Ramos (cell line): ENCODE measurements at regions not wholly inside any gene's neighbourhood (a gene's known extent, or its start where the extent isn't known, plus 50 kb on each side); places are given as distances from the start of the nearest gene placed in this dataset.

Experiments used
- in situ Hi-C: fragments of 300-500 bp; cut with MboI; formaldehyde crosslinking; loops from one replicate; pipeline ENCODE4 v1.14.3; 2022; ENCODE audit warnings: low sequenced_read_pairs; ENCODE audit not compliant: unreplicated experiment

DNA sequence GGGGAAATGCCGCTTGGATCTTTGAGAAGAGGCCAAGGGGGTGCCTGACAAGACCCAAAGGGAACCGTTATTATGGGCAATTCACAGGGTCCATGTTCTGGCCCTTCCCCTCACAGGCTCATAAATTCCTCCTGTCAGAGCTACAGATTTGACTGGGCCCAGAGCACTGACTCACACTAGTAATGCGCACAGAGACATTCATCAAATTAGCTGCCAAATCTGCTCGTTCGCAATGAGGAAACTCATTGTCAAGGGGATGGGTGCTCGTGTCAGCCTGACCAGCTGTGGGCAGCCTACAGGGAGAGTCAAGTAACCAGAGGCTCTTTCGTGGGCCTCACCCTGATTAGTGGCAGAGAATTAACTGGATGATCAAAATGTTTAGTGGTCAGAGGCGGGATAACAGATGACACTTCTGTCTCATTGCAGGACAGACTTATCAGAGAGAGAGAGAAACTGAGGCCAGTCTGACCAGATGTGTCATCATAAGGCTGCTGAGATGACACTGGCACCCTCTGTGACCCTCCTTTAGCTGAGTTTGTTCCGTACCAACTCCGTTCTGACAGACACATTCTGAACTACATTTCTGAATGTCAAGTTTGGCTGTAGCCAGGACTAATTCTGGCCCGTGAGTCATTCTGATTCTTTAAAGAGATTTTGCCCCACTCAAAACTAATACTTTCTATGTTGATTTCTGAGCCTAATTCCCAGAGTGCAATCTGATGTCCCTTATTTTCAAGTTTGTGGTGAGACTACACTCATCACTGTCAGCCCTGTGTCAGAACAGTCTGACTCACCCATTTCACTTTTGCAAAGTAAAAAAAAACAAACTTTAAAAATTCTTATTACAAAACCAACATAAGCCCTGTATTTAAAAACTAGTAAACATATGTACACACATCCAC, 377.1 kb downstream of the ACTL7B start:
- in situ Hi-C loops: no loop called here

DNA sequence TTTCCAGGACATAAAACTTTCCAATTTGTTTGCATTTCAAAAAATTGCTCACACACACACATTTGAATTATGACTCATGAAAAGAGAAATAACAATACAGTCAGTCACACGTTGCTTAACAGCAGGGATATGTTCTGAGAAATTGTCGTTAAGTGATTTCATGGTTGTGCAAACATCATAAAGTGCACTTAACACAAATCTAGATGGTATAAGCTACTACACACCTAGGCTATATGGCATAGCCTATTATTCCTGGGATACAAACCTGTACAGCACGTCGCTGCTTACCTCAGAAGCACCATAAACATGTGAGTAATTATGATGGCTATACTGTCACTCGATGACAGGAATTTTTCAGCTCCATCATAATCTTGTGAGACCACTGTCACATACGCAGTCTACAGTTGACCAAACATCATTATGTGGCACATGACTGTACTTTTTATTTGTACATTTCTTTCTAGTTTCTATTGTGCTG, 378.2 kb downstream of the ACTL7B start:
- in situ Hi-C loops: no loop called here

DNA sequence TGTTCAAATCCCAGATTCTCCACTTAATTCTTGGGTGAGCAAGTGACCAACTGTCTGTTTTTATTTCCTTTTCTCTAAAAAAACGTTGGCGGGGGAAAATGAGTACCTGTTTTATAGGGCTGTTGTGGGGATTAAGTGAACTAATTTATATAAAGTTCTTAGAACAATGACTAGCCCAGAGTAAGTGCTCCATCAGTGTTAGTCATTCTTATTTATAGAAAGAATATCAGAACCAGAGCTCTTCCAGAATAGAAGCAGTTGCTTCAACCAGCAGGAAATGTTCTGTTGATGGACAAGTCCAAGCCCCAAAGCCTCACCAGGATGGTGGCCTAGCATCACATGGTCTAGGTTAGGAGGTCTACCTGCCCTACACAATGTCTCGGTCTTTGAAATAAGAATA, 379.2 kb downstream of the ACTL7B start:
- in situ Hi-C loops: no loop called here

DNA sequence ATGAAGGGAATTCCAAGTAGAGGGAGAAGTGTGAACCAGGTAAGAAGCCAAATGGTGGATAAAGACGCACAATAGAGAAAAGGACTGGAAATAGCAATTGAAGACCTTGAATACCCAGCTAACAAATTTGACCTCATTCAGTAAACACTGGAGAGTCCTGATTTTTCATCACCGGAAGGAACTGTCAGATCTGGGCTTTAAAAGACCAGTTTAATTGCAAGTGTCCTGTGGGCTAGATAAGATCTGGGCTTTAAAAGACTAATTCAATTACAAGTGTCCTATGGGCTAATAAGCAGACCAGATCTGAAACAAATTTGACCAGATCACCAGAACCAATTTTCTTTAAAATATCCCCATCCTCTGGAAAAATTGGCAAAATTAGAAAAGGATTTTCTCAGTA, 380.0 kb downstream of the ACTL7B start:
- in situ Hi-C loops: no loop called here

DNA sequence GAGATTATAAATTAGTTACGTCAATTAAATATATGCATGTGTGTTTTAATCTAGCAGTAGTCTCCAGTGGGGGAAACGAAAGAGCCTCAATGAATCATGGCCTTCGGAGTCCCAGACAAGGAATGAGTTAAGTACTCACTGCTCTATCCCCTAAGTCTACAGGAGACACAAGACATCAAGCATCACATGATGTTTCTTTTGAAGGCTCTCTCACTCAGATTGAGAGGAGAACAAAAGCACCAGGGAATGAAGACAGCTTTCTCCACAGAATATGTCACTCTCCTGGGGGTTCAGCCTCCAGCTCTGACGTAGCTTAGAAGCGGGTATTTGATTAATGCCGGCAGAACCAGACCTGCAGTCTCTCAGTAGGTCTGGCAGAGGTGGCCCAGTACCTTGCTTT, 381.4 kb downstream of the ACTL7B start:
- in situ Hi-C loops: no loop called here

DNA sequence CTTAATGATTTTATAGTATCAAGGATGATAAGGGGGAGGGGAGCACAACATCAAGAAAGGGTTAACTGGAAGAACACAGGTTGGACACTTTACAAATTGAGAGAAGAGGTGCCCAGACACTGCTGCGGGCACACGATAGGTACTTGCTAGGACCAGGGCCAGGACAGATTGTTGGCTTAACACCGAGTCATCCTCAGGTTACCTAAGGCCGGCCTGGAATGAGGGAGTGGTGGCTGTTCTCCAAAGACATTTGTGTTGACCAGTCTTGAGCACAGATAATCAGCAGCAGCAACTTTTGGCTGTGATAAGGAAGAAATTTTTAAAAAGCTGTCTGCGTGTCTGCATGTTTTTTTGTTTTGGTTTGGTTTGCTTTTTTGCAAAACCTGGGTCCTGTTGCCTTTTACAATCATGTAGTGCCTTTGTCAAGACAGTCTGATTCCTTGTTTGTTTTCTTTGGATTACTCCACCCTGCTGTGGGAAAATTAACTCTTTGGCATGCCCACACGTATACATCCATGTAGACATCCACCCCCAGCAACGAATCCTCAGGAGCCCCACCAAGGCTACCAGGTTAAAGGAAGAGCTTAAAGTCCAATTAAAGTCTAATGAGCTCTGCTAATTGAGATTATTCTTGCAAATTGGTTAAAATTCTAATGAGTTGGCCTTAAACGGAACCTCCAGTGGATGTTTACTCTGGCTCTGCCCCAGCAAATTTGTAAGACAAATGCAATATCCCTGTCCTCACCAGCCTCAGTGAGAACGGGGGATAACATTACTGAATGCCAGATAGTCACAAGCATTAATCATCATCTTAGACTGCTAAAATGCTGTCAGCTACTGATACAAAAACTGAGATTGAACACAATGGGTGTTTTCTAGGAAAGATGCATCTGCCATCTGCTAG, 382.3 kb downstream of the ACTL7B start:
- in situ Hi-C loops: no loop called here

DNA sequence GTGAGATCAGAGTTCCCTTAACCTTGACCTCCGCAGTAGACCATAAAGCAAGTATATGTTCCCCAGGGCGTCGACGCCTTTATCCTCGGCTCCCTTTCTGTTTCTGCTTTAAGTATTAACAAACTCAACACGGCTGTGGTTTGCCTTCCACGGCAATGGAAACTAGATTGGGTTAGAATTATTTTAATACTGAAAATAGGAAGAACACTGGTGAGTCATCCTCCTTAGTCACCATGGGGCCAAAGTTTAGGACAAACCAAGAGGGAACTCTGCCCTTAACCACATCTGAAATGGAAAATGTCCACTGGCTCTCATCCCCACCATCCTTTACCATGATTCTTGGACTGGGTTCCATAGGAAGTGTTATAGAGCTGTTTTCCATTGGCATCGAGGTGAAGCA, 386.1 kb downstream of the ACTL7B start:
- in situ Hi-C loops: no loop called here

DNA sequence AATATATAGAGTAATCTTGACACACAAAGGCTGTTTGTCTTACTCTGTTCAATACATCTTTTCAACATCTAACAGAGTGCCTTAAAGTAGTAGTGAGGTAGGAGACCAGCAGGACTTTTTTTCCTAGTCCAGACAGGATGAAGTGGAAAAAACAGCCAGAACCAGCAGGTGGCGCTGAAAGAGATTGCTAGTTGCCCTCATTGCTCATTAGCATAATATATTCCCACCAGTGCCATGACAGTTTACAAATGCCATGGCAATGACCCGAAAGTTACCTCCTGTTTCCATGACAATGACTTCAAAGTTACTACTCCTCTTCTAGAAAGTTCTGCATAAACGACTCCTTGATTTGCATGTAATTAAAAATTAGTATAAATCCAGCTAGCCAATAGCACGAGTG, 387.4 kb downstream of the ACTL7B start:
- in situ Hi-C loops: no loop called here

DNA sequence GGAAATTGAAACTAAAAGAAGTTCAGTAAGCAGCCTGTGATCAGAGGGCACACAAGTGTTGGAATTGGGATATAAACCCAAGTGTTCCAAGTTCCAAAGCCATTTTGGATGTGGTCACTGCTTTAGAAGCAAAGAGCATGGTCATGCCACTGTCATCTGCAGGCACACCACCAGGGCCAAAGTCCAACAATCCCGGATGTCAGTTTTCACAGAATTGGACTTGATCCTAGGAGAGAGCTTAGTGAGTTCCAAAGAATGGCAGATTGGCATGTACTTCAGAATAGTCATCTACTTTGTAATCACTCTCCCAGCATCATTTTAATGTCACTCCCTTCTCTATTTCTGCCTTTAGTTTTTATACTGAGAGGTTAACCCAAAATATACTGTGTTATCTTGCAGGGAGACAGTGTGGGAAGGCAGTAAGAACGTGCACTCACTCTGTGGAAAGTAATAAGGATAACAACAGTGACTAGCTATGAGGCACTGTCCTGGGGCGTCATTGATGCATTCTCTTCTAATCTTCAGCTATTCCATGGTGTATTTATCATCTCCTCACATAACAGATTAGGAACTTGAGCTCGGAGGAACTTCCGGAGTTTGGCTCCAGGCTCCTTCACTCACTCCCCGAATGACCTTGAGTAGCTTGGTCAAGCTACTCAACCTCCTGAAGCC, 388.0 kb downstream of the ACTL7B start:
- in situ Hi-C loops: no loop called here

DNA sequence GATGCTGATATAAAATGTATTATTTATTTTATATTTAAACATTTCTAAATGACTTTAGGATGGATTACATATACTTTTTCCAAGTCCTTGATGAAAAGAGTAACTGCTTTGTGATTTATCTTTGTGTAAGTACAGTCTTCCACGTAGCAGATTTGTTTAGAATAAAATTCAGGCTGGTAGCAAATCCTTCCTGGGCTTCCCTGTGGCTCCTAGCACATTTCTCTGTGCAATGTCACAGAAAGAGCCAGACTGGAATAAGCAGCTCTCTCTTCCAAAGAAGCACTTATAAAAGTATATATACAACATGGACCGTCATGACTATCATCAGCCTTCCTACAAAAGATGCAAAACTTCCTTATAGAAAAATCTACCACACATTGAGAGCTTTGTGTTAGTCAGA, 388.6 kb downstream of the ACTL7B start:
- in situ Hi-C loops: no loop called here

DNA sequence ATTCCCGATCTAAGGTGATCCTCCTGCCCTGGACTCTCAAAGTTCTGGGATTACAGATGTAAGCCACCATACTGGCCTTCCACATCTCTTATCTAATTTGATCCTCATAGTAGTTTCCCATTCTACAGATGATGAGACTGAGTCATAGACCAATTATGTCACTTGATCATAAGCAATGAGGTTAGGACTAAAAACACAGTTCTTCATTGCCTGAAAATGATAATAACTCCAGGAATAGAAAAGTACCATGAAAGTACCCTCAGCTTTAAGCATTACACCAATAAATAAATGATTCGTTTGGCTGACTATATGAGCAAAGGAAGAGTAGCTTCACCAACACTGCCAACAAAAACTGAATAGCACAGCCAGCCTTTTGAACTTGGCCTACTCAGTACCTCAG, 389.5 kb downstream of the ACTL7B start:
- in situ Hi-C loops: no loop called here

DNA sequence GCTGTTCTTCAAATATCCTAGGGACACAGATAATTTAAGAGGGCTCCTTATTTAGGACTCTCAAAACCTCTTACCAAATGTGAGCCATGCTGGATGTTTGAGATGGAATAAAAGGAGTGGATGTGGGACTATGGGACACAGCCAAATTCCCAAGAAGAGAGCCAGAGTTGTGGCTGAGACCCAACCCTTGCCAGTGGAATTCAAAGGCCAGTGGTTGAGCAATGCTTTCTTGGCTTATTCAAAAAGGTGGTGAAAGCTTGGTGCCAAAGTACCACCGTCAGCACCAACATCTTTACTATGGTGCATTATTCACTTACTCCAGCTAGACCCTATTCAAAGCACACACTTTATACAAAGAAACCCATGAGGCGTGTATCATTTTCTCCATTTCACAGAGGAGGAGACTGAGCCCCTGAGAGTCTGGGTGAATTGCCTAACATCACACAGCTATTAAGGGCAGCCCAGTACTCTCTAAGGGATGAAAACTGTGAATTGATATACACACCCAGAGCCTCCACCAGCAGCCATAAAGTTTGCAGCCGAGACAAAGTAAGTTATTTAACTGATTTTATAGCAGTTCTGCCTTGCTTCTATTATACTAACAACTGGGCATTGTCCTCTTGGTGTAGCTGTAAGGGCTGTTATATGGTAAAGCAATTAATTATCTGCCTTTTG, 391.7 kb downstream of the ACTL7B start:
- in situ Hi-C loops: no loop called here

DNA sequence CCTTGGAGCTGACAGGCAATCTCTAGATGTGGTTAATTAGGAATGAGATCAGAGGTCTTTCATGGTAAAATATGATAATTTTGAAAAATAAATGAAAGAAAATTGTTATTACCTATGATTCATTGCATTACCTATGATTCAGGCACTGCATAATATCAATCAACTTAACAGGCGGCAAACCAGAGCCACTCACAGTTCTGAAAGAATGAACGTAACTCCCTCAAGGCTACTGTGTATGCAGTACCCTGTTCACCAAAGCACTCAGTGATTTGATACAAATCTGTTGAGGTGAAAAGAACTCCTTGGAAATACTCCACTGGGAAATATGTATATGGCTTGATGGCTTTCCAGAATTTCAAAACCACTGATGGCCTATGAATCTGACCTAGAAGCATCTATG, 398.9 kb downstream of the ACTL7B start:
- in situ Hi-C loops: no loop called here

DNA sequence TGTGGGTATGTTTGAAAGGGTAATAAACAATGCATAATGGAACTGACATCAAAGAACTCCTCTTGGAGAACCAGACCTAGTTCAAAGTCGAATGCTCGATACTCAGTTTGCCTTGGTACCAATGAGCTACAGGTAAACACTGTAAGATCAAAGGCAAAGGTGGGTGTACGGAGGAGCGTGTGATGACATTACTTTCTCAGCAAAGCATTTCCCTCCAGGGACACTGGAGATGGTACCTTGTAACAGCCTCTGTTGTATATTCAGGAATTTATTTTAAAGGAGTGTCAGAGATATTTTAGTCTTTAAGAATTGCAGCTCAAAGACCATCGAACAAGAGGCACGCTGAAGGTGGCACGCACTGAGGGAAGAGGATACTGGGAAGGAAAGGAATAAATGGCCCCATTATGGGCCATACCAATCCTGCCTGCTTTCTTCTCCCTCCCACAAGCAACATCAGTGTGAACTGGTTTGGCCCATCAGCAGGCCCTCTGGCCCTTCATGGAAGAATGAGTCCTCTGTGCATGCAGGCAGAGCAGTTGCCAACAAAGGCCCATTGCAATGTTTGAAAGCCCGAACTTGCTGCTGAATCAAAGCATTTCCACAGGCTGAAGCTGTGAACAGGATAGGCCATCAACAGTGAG, 410.2 kb downstream of the ACTL7B start:
- in situ Hi-C loops: no loop called here

DNA sequence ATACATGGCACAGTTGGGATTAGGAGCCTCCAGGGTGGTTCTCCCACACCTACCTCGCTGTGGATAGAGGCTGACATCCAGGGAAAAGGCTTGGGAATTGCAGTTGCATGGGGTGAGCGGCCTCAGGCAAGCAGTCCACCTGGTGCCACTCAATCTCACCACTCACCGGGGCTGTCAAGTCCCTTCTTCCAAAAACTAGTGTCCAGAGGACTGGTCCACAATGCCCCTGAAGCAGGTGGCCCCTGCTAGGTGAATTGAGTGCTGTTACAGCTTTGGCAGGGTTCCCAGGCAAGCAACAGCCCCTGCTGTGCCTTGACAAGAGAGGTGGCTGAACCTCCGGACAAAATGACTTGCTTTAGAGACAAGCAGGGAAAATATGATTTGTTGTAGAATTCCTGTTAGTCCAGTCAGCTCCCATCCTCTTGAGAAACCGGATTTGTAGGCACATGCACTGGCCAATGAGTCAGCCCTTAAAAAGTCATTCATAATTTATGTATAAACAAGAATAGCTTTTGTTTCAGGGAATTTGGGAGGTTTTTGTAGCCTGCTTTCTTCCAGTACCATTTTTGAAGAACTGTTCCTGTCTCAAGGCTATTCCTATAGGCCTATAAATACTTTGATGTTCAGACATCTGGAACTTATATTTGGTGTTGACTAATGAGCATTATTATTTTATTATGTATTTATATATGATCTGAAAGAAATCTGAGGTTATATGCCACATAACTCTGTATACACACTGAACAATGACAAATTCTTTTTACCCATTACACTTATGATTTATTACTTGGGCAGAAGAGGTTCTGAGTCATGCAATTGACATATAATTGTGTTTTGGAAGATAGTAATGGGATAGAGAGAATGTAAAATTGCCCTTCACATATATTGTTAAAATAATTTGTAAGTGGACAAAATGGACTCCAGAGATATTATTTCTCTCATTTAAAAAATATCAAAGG, 411.1 kb downstream of the ACTL7B start:
- in situ Hi-C loops: no loop called here

DNA sequence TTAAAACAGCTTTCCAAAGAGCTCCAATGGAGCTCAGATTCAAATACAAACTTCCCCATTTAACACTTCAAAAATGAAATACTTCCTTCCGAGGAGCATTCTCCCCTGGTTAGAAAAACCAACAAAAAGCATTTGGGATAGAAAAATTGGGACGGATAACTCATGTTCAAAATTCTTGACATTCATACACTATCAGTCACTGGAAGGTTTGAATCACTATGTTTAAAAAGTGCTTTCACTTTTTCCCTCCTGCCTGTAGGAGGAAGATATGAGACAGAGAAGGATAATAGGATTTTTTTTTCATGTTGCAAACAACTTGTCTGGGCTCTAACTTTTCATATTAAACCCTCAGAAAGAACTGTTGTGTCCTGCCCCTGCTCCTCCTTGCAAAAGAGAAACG, 412.0 kb downstream of the ACTL7B start:
- in situ Hi-C loops: no loop called here

DNA sequence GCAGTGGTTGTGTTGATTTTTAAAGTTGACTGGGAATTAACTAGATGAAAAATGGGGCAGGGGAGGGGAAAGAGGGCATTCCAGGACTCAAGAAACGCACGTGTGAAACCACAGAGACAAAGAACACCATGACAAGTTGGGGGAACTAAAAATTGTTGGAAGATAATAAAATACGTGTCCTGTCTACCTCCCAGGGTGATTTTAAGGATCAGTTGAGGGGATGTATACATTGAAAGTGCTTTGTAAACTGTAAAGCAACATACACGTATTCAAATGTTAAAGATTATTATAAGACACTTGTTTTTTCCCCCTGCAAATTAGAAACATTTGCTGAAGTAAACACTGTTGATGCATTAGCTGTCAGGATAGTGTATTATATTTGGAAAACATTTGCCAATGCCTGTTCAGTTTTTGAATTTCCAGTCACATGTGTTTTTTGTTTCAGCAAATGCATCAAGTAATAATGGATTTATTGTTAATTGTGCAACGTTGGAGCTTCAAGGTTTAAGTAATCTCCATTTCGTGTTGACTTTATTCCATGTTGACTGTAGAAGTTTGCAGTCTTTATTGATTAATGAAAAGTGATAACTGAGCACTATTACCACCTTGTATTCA, 412.7 kb downstream of the ACTL7B start:
- in situ Hi-C loops: no loop called here

DNA sequence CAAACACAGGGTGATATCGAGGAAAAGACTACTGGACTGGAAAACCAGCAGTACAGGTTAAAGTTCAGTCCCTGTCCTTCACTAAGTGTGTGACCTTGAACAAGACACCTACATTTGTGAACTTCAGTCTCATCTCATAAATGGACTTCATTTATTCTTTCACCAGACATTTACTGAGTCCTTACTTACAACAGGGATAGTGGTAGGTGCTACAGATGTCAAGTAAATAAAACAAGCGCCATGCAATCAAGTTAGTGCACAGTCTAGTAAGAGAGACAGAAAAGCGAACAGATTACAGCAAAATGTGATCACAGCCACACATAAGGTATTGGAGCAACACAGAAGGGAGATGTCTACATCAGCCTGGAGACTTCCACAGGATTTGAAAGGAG, 413.2 kb downstream of the ACTL7B start:
- in situ Hi-C loops: no loop called here
